GM12878 (cell line): ENCODE measurements at regions not wholly inside any gene's neighbourhood (a gene's known extent, or its start where the extent isn't known, plus 50 kb on each side); places are given as distances from the start of the nearest gene placed in this dataset.

Source experiments
- ATAC-seq: fragments of 200-7000 bp; cut with Tn5 transposase; 3 replicates; pipeline ENCODE4 v1.9.1; 2020; ENCODE audit warnings: mild to moderate bottlenecking, moderate library complexity
- BruUV-seq: library from RNA; stranded (reverse); fragments of 400-500 nt; replicated peaks from 2 replicates; lab custom pipeline; 2021; lab: Mats Ljungman, UMichigan
- CTCF ChIA-PET: fragments of 300-600 bp; sonication (Branson Sonifier 250); formaldehyde crosslinking; extraction: SDS; loops from one replicate; lab custom pipeline; 2021; ENCODE audit warnings: inconsistent platforms; lab: Yijun Ruan, JAX
- POLR2A ChIA-PET: fragments of 350-600 bp; formaldehyde crosslinking; extraction: SDS; loops from one replicate; lab custom pipeline; 2021; ENCODE audit warnings: inconsistent platforms; lab: Charles Lee
- RAD21 ChIA-PET: fragments of 300-600 bp; sonication (Branson Sonifier 250); formaldehyde crosslinking; loops from one replicate; lab custom pipeline; 2023; ENCODE audit warnings: antibody characterized with exemption; ENCODE audit not compliant: unreplicated experiment; lab: Charles Lee
- SMC1A ChIA-PET: fragments of 300-600 bp; sonication (Branson Sonifier 250); formaldehyde crosslinking; loops from one replicate; lab custom pipeline; 2023; ENCODE audit not compliant: unreplicated experiment, uncharacterized antibody; lab: Charles Lee
- DNase-seq: peaks from one replicate; pipeline ENCODE4 v3.0.0-alpha.2; 2011; ENCODE audit warnings: low read depth, low spot score
- FAIRE-seq: peaks from 3 replicates; lab custom pipeline; 2011; peaks lifted over from hg19 to GRCh38; lab: Jason Lieb, UNC
- H2AFZ ChIP-seq: 2 replicates; pipeline ENCODE4 v1.6.0; 2011; ENCODE audit warnings: low read depth, low read length, control low read depth; ENCODE audit not compliant: control insufficient read depth
- H3K27ac ChIP-seq: 2 replicates; pipeline ENCODE4 v1.5.1; 2011; ENCODE audit warnings: control low read depth; ENCODE audit not compliant: control insufficient read depth, insufficient read depth
- H3K27me3 ChIP-seq, 2 experiments: replicated peaks in 1 of 2; 2 replicates each; pipeline versions ENCODE4 v1.6.0 to v1.6.1; 2011; ENCODE audit warnings: low read length in 1 of 2; ENCODE audit not compliant: control insufficient read depth in 2 of 2, insufficient read depth in 2 of 2
- H3K36me3 ChIP-seq, 2 experiments: 2 replicates each; pipeline ENCODE4 v1.5.1; 2011; ENCODE audit warnings: low read length in 1 of 2; ENCODE audit not compliant: control insufficient read depth in 2 of 2, insufficient read depth in 2 of 2
- H3K4me1 ChIP-seq: 2 replicates; pipeline ENCODE4 v1.6.1; 2011; ENCODE audit warnings: mild to moderate bottlenecking, low read length, moderate library complexity, mixed read lengths; ENCODE audit not compliant: control insufficient read depth, insufficient read depth
- H3K4me2 ChIP-seq: 2 replicates; pipeline ENCODE4 v1.6.0; 2011; ENCODE audit warnings: control low read depth; ENCODE audit not compliant: control insufficient read depth, insufficient read depth
- H3K4me3 ChIP-seq: fragments of 200-600 bp; sonication (generic); 2 replicates; pipeline ENCODE4 v1.5.1; 2016
- H3K79me2 ChIP-seq: 2 replicates; pipeline ENCODE4 v1.6.0; 2011; ENCODE audit warnings: low read length; ENCODE audit not compliant: control insufficient read depth, insufficient read depth
- H3K9ac ChIP-seq: 2 replicates; pipeline ENCODE4 v1.8.0; 2011; ENCODE audit warnings: low read length, control low read depth, mixed read lengths; ENCODE audit not compliant: control insufficient read depth, insufficient read depth
- H3K9me3 ChIP-seq: replicated peaks from 3 replicates; pipeline ENCODE4 v1.5.1; 2011; ENCODE audit warnings: mild to moderate bottlenecking, low read length; ENCODE audit not compliant: control insufficient read depth, insufficient read depth
- H4K20me1 ChIP-seq: 2 replicates; pipeline ENCODE4 v1.6.0; 2011; ENCODE audit not compliant: control insufficient read depth, insufficient read depth
- ATF2 ChIP-seq: IDR thresholded peaks from 2 replicates; pipeline ENCODE4 v1.6.1; 2012; ENCODE audit warnings: low read length, inconsistent platforms
- BRCA1 ChIP-seq: IDR thresholded peaks from 2 replicates; pipeline ENCODE4 v1.6.1; 2011; ENCODE audit warnings: low read depth, low read length, improper control_type of control experiment
- CHD4 ChIP-seq: fragments of 200-600 bp; sonication (generic); IDR thresholded peaks from 2 replicates; pipeline ENCODE4 v1.6.1; 2016; ENCODE audit warnings: mild to moderate bottlenecking
- E2F4 ChIP-seq: IDR thresholded peaks from 2 replicates; pipeline ENCODE4 v1.6.1; 2012; ENCODE audit warnings: low read depth, low read length, improper control_type of control experiment
- HDAC2 ChIP-seq: fragments of 200-600 bp; sonication (generic); IDR thresholded peaks from 2 replicates; pipeline ENCODE4 v1.6.1; 2017
- MTA2 ChIP-seq: fragments of 450-650 bp; IDR thresholded peaks from 2 replicates; pipeline ENCODE4 v1.6.1; 2016; ENCODE audit warnings: low read depth, mild to moderate bottlenecking, moderate library complexity
- MTA3 ChIP-seq: IDR thresholded peaks from 2 replicates; pipeline ENCODE4 v1.6.1; 2012; ENCODE audit warnings: low read length, inconsistent platforms, borderline replicate concordance
- NFYA ChIP-seq: IDR thresholded peaks from 2 replicates; pipeline ENCODE4 v1.6.1; 2011; ENCODE audit warnings: low read depth, mild to moderate bottlenecking, low read length, improper control_type of control experiment, borderline replicate concordance
- NR2C2 ChIP-seq: IDR thresholded peaks from 2 replicates; pipeline ENCODE4 v1.6.1; 2011; ENCODE audit warnings: borderline replicate concordance, low read depth; ENCODE audit not compliant: control insufficient read depth, insufficient read length
- SIN3A ChIP-seq: IDR thresholded peaks from 2 replicates; pipeline ENCODE4 v1.6.1; 2012; ENCODE audit warnings: low read depth, low read length, improper control_type of control experiment
- SMAD5 ChIP-seq: IDR thresholded peaks from 2 replicates; pipeline ENCODE4 v1.6.1; 2016; ENCODE audit warnings: antibody characterized with exemption, low read depth
- SREBF1 ChIP-seq: IDR thresholded peaks from 2 replicates; pipeline ENCODE4 v1.6.1; 2012; ENCODE audit warnings: mild to moderate bottlenecking, low read length
- STAT1 ChIP-seq: fragments of 450-650 bp; conservative IDR thresholded peaks from 2 replicates; pipeline ENCODE4 v1.6.1; 2014; ENCODE audit warnings: antibody characterized with exemption, mild to moderate bottlenecking
- ZSCAN29 ChIP-seq: fragments of 450-650 bp; IDR thresholded peaks from 2 replicates; pipeline ENCODE4 v1.6.1; 2017; ENCODE audit warnings: mild to moderate bottlenecking, moderate library complexity
- WGBS: methylation state at CpG from one replicate; pipeline ENCODE4 v1.1.6; 2016; ENCODE audit warnings: low lambda C conversion rate; ENCODE audit not compliant: insufficient replicate concordance, insufficient coverage; ENCODE audit errors: missing lambda C conversion rate; 5-methylcytosine and 5-hydroxymethylcytosine counted together
- in situ Hi-C: fragments of 300-500 bp; cut with MboI; formaldehyde crosslinking; loops from 9 replicates; pipeline ENCODE4 v1.14.3; 2018; ENCODE audit warnings: mixed read lengths
- intact Hi-C: fragments of 100-400 bp; cut with micrococcal nuclease; formaldehyde crosslinking; loops from one replicate; pipeline ENCODE4 v1.14.2; 2022; ENCODE audit not compliant: unreplicated experiment

- no peaks in the 10 kb centered on the region for H3K79me2 ChIP-seq
- BruUV-seq, result no TSS peak
- no peak overlapping the region for H2AFZ ChIP-seq
- no peak for ATAC-seq
- no peak for FAIRE-seq
- H3K27me3 ChIP-seq, result no peaks in the 10 kb centered on the region
- 50% methylated on average over 1 of the region's 1 CpG for WGBS
- RAD21 ChIA-PET, result no interaction called here
- intact Hi-C loops, result loop anchor here (10.0 kb wide), 1 partner anchor 1541 kb away; no protein-coding TSS in a partner anchor
- SMC1A ChIA-PET, result interaction anchor here (0.8 to 2.4 kb wide), 2 partner anchors 10 kb away, joined by 5 to 8 read pairs; no protein-coding TSS in a partner anchor
- no peak overlapping the region for H3K9ac ChIP-seq
- no peaks in the 10 kb centered on the region for H3K9me3 ChIP-seq
- POLR2A ChIA-PET, result no interaction called here
- no peak for DNase-seq
- H3K27ac ChIP-seq, result no peak overlapping the region
- no peak for TF ChIP-seq NR2C2
- H3K36me3 ChIP-seq, result no peaks in the 10 kb centered on the region
- H3K4me1 ChIP-seq, result no peaks in the 10 kb centered on the region
- in situ Hi-C loops, result no loop called here
- CTCF ChIA-PET, result interaction anchor here (0.9 to 1.6 kb wide), 3 partner anchors 9 to 888 kb away, joined by 3 to 6 read pairs (median 5); no protein-coding TSS in a partner anchor
- H3K4me2 ChIP-seq, result no peak overlapping the region
- no peaks in the 10 kb centered on the region for H4K20me1 ChIP-seq
- no peak overlapping the region for H3K4me3 ChIP-seq
Observed at GRCh38 chr2:163173591-163173990, 335.0 kb upstream of the KCNH7 start.

- RAD21 ChIA-PET, result interaction anchor here (0.7 kb wide), 1 partner anchor 208 kb away, joined by 3 read pairs; no protein-coding TSS in a partner anchor
- FAIRE-seq, result no peak
- TF ChIP-seq ATF2 (no peak), MTA3 (no peak), SMAD5 (no peak), SREBF1 (no peak), NFYA (no peak), HDAC2 (no peak), E2F4 (no peak), BRCA1 (no peak), CHD4 (no peak), MTA2 (no peak), SIN3A (no peak), ZSCAN29 (no peak), STAT1 (no peak)
Observed at GRCh38 chr2:163171786-163172530, 333.4 kb upstream of the KCNH7 start.

More at GRCh38 chr2:163171786-163172530, 333.4 kb upstream of the KCNH7 start:
- no peak overlapping the region for H3K4me2 ChIP-seq
- H3K4me3 ChIP-seq, result no peak overlapping the region
- 0% methylated on average over 2 of the region's 2 CpGs for WGBS
- H3K9ac ChIP-seq, result no peak overlapping the region
- no peak overlapping the region for H2AFZ ChIP-seq
- no peaks in the 10 kb centered on the region for H3K4me1 ChIP-seq
- H3K79me2 ChIP-seq, result no peaks in the 10 kb centered on the region
- no peak overlapping the region for H3K27ac ChIP-seq
- no peaks in the 10 kb centered on the region for H3K9me3 ChIP-seq
- ChIA-PET SMC1A (interaction anchor here (0.7 to 4.3 kb wide), 3 partner anchors 10 to 44 kb away, joined by 3 to 22 read pairs (median 8); no protein-coding TSS in a partner anchor), CTCF (interaction anchor here (1.6 to 4.7 kb wide), 3 partner anchors 10 to 889 kb away, joined by 5 to 62 read pairs (median 7); no protein-coding TSS in a partner anchor), POLR2A (no interaction called here)
- no peaks in the 10 kb centered on the region for H3K27me3 ChIP-seq
- no peak for DNase-seq
- no peaks in the 10 kb centered on the region for H4K20me1 ChIP-seq
- intact Hi-C loops, result loop anchor here (10.0 kb wide), 1 partner anchor 1543 kb away; no protein-coding TSS in a partner anchor
- H3K36me3 ChIP-seq, result no peaks in the 10 kb centered on the region
- in situ Hi-C loops, result no loop called here
- no TSS peak for BruUV-seq
- ATAC-seq, result no peak
